HS-5 (cell line): ENCODE measurements at regions not wholly inside any gene's neighbourhood (a gene's known extent, or its start where the extent isn't known, plus 50 kb on each side); places are given as distances from the start of the nearest gene placed in this dataset.
"Not testable (repeated sequence)": the region's sequence is repeated elsewhere in the genome, so short reads cannot be mapped to it uniquely, and the experiment has no call there.

Source experiments
- DNase-seq: peaks from one replicate; pipeline ENCODE4 v3.0.0-alpha.2; 2012; ENCODE audit warnings: low read depth

DNA sequence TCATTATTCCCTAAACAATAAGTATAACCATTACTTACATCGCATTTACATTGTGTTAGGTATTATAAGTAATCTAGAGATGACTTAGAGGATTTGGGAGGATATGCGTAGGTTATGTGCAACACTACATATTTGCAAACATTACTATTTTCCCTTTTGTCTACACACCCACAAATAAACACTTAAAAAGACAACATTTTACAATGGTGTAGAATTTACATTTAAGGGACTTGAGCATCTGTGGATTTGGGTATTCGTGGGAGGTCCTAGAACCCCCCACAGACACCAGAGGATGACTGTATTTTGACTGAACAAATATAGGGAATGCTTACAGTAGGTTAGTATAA lies 220.2 kb upstream of the MYO3A start:
- no peak for DNase-seq

DNA sequence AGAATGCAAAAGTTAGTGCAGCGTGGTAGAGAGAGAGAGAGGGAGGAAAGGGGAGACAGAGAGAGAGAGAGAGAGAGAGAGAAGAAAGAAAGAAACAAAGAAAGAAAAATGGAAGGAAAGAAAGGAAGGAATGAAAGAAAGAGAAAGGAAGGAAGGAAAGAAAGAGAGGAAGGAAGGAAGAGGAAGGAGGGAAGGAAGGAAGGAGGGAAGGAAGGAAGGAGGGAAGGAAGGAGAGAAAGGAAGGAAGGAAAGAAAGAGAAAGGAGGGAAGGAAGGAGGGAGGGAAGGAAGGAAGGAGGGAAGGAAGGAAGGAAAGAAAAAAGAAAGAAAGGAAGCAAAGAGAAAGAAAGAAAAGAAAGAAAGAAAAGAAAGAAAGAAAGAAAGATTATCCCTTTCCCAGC lies 209.8 kb upstream of the MYO3A start:
- DNase-seq: no peak

DNA sequence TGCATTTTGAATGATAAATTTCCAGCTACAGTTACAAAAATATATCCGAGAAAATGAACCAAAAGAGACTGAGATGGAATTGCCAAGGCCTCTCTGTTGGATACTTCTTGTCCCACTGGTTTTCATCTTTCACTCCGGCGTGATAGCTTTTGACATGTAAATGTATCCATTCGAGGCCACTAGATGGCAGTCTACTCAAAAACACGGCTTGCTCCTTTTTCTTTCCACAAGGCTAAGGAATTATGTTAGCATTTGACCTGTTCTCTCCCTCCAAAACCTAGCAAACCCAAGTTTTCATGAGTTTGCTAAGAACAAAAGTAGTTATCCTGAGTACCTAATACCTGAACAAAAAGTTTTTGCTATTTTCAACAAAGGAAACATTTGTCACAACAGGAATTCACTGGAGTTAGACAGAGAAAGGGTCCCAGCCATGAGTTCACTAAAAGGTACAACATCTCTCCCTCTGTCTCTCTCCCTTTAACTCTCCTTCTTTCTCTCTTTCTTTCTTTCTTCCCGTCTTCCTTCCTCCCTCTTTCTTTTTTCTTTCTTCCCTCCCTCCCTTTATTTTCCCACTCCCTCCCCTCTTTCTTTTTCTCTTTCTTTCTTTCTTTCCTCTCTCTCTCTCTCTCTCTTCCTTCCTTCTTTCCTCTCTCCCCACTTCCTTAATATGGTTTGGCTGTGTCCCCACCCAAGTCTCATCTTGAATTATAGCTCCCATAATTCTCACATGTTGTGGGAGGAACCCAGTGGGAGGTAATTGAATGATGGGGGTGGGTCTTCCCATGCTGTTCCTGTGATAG lies 207.9 kb upstream of the MYO3A start:
- peak; percentile 35 for DNase-seq

DNA sequence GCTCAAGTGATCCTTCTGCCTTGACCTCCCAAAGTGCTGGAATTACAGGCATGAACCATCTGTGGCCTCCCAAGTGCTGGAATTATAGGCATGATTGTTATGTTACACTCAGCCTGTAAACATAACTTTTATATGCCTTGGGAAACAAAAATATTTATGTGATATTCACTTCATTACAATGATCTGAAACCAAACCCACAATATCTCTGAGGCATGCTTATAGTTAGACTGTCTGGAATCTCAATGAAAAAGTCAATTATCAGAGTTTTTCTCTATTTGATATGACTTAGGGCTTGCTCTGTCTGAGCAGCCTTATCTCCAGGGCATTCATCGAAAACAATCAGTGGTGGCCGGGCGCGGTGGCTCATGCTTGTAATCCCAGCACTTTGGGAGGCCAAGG lies 195.3 kb upstream of the MYO3A start:
- no peak for DNase-seq

DNA sequence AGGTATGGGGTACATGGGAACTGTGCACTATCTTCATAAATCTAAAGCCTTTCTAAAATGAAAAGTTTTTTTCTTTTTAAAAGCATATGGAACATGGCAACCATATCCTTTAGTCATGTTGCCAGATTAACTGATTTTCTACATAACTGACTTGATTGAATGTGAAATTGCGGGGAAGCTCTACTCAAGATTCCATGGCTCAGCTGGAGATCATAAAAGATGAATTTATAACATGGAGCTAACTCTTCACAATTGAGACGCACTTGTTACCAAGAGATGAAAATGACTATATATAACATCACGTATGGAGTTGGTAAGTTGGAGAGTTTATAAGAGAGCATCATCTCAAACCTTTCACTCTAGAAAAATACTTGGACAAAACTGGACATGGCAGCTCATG lies 190.2 kb upstream of the MYO3A start:
- no peak for DNase-seq

DNA sequence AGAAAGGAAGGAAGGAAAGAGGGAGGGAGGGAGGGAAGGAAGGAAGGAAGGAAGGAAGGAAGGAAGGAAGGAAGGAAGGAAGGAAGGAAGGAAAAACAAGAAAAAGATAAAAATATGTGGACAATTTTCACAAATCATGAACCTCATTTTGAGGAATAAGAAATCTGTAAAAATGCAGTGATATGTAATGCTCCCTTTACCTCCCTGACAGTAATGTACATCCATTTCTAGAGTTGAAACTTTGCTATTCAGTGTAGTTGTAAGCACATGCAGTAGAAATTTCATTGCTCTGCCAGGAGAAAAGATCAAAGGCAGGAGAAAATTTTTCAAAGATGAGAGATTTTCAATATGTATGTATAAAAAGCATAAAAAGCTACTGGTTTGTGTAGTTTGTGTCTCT lies 189.5 kb upstream of the MYO3A start:
- no peak for DNase-seq

DNA sequence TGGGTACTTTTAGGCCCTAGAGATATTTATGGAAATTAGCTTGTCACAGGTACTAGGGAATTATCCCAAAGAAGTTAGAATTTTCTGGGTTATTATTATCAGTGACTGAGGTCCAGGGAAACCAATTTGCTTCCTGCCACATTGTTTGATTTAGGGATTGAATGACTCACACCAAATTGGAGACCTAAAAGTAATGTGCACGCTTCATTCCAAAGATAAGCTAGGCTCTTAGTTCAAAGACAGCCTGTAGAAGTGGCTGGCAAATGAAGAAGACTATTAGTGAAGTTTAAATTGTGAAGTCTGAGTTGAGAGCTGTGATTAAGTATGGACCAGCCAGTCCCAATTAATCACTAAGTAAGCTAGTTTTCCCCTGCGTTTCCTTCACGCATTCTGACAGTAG lies 188.1 kb upstream of the MYO3A start:
- no peak for DNase-seq

DNA sequence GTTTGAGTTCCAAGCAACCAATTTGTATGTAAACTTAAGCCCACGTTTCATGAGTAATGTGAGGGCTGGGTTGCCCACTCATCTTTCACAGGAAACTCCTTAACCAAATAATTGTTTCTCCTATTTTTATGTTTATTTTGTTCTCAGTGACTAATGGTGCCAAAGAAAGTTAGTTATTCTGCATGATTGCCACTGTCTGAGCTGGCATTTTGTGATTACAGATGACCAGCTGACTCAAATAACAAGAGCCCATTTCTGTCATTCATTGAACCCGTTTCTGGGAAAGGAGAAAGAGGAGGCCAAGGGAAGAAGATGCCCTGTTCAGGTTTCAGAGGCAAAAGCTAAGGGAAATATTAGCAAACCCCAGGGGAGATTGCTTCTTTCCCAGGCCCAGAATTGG lies 186.9 kb upstream of the MYO3A start:
- peak; percentile 19 for DNase-seq

DNA sequence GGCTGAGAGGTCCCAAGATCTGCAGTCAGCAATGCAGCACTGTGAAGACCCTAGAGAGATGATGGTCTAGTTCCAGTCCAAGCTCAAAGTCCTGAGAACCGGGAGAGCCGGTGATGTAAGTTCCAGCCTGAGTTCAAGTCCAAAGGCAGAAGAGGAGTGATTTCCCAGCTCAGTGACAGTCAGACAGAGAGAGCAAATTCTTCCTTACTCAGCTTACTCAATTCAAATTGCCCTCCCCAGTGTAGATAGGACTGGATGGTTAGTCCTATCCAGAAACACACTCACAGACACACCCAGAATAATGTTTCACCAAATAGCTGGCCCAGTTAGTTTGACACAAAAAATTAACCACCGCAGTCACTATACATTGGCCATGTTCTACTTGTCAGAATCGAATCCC lies 185.5 kb upstream of the MYO3A start:
- DNase-seq: no peak

DNA sequence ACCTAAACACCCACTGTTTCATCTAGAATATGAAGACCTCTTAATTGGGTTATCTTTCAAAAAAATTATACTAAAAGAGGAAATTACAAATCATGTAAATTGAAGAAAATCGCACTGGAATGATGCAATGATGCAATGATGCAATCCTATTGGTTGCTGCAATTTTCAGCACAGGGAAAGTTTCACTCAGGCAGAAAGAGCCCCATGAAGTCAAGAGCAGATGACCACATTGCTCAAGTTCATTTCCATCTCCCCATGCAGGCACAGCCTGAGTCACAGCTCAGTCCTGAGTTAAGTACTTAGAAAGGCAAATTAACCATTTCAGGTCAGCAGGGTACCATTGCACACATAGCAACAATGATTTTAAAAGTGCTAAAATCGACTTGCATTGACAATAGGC lies 180.3 kb upstream of the MYO3A start:
- peak; percentile 54 for DNase-seq

DNA sequence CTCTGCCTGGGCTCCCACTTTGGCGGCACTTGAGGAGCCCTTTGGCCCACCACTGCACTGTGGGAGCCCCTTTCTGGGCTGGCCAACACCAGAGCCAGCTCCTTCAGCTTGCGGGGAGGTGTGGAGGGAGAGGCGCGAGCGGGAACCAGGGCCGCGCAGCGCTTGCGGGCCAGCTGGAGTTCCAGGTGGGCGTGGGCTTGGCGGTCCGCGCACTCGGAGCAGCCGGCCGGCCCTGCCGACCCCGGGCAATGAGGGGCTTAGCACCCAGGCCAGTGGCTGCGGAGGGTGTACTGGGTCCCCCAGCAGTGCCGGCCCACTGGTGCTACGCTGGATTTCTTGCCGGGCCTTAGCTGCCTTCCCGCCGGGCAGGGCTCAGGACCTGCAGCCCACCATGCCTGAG lies 178.2 kb upstream of the MYO3A start:
- DNase-seq: not testable (repeated sequence)

DNA sequence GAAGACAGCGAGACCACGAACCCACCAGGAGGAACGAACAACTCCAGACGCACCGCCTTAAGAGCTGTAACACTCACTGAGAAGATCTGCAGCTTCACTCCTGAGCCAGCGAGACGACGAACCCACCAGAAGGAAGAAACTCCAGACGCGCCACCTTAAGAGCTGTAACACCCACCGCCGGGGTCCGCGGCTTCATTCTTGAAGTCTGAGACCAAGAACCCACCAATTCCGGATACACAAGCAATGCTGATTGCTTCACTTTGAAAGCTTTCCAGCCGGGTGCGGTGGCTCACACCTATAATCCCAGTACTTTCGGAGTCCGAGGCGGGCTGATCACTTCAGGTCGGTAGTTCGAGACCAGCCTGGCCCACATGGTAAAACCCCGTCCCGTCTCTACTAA lies 177.2 kb upstream of the MYO3A start:
- no peak for DNase-seq

DNA sequence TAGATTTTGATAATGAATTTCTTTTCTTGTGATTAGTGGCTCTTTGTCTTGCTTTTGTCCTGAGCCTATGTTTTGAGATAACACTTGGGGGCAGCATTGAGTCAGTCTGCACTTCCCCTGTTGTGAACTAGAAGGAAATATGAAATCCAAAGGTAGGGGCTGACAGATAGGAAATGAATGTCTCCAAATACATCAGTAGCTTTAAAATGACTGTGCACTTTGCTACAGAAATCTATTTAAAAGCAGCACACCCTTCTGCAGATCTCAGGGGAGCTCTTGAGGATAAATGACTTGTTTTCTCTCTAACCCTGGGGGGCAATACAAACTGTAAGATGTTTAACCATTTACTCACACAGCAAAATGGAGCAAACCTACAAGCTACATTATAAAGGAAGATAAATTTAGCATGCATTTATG lies 176.0 kb upstream of the MYO3A start:
- DNase-seq: no peak

DNA sequence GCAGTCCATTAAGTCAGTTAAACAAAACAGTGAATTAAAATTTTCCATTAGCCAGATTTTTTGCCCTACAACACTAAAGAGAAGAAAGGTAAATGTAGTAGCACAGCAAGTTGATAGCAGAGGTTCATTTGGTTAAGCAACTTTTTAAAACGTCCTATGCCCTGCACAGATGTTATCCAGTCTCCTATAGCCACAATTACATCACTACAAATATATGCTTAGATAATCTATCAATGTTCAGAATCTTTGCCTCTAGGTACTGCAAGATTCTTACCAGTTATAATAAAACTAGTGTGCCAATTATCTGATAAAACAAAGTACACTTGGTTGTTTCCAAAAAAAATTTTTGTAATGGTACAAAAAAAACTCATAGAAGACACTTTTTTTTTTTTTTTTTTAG lies 175.5 kb upstream of the MYO3A start:
- DNase-seq: no peak

DNA sequence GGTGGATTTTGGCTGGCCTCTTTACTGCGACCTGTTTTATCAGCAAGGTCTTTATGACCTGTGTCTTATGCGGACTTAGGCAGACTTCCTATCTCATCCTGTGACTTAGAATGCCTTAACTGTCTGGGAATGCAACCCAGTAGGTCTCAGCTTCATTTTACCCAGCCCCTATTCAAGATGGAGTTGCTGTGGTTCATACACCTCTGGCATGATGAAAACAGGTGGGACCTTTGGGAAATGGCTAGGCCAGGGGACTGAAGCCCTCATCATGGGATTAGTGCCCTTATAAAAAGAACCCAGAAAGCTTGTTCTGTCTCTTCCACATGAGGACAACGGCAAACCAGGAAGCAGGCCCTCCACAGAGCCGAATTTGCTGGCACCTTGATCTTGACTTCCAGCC lies 172.1 kb upstream of the MYO3A start:
- no peak for DNase-seq

DNA sequence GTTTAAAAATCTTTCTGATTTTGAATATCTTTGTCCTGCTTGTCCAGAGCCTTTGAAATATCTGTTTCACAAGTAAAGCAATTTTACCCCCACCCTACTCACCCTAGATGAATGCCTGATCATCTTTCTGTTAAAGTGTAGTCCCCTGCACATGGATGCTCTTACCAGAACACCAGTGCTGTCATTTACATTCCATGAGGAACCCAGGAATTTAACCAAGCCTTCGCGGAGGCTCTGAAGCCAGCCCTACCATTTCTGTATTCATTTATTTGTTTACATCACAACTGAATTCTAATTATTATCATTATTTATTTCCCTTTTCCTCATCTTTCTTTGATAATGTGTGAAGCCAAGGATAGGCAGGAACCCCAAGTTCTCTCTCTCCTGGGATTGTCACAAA lies 167.8 kb upstream of the MYO3A start:
- no peak for DNase-seq

DNA sequence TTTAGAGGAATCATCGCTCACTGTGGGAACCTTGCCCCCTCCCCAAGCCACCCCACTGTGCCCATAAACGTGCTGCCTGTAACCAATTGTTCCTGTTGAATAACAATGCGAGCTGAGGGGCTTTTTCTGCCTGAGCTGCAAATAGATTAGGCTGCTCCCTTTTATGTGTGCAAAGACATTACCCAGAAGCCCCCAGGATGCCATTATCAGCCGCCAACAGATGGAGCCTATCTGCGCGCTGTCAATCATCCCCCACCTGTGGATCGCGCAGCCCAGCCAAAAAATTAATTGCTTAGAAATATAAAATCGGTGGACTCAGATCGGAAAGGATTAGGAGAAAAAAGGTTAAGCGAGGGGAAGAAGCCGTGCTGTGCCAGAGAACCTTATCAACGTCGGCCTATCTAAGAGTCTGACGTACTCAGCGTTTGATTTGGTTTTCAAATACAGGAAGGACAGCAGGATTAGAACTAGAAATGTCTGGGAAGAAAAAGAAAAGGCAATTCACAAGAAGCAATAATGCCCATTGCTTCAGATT lies 167.3 kb upstream of the MYO3A start:
- DNase-seq: no peak

DNA sequence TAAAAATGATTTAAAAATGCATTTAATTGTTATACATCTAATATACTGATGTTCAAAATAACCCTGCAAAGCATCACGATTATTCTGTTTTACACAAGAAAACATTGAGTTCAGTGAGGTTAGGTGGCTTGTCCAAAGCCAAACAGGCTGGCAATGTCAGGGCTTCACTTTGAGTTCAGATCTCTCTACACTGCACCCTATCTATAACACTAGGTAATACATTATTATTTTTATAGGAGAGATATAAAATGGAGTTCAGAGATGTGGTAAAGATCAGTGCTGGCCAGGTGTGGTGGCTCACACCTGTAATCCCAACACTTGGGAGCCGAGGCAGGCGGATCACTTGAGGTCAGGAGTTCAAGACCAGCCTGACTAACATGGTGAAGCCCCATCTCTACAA lies 165.9 kb upstream of the MYO3A start:
- DNase-seq: no peak

DNA sequence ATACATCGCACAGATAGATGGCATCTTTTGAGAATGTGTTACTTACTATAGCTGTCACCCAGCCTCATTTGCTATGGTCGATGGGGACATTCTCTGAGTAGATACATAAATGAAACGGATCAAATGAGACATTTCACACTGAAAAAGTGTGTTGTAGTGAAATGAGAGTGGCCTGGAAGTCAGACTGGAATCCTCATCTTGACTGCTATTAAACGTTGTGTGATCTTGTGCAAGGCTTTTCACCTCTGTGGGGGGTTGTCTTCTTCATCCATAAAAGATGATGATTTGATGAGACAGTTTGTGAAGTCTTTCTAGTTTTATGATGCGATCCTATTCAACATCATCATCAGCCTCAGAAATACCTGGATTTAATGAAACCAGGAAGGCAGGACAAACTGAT lies 155.4 kb upstream of the MYO3A start:
- DNase-seq: no peak

DNA sequence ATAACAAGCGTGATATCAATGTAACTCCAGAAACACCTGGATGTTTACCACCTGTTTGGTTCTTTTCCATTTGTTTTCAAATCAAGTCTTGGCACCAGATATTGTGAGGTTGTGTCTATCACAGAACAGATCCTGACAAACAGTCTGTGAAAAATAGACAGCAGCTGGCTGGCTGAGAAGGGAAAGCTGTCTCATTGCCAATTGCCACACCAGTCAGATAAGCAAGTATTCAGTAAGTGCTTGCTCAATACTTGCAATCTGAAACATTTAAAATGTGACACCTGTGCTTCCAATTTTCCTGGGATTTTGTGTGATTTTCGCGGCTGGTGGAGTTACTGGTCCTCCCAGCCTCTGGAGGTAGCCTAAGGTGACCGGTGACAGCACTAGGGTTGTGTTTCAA lies 147.9 kb upstream of the MYO3A start:
- DNase-seq: no peak

DNA sequence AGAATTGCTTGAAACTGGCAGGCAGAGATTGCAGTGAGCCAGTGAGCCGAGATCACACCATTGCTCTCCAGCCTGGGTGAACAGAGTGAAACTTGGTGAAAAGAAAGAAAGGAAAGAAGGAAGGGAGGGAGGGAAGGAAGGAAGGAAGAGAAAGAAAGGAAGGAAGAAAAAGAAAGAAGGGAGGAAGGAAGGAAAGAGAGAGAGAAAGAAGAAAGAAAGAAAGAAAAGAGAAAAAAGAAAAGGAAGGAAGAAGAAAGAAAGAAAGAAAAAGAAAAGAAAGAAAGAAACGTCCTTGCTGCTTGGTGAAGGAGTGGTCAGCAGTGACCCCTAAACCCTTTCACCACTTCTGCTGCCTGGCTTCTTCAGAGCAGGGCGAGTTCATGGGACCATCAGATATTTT lies 147.1 kb upstream of the MYO3A start:
- DNase-seq: no peak

DNA sequence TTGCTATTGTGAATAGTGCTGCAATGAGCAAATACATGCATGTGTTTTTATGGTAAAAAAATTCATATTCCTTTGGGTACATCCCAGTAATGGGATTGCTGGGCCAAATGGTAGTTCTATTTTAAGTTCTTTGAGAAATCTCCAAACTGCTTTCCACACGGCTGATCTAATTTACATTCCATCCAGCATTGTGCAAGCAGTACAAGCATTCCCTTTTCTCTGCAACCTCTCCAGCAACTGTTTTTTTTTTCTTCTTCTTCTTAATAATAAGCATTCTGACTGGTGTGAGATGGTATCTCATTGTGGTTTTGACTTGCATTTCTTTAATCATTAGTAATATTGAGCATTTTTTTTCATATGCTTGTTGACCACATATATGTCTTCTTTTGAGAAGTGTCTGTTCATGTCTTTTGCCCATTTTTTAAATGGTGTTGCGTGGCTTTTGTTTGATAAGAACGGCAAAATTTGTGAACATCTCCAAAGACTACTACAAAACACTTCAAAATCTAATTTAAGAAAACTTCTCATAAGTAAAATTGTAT lies 136.1 kb upstream of the MYO3A start:
- DNase-seq: no peak

DNA sequence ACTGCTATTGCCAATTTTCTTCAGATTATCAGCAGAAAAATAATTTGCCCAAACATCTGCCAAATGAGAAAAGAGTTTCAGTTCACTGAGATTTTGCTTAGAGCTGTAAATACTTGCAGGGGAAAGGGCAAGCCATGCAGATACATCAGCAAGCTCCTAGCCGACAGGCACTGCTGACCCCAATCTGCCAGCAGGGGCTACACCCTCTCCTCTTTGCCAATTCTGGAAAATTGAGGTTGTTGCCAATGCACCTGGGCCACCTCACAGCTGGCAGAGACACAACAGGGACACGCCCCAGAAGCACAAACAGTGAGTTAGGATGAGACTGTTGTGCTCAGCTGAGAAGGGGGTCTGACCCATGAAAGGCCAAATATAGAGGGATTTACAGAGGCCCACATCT lies 129.5 kb upstream of the MYO3A start:
- no peak for DNase-seq

DNA sequence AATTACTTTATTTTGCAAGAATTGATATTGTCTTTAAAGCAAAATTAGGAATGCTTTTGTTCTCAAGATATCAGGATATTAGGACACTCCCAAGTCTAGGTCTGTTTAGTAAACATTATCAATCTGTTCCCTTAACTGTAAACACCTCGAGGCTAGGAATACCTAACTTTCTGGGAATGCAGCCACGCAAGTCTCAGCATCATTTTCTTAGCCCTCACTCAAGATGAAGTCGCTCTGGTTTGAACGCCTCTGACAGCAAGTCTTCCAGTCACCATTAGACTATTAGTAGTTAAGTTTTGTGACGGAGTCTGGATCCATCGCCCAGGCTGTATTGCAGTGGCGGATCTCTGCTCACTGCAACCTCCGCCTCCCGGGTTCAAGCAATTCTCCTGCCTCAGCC lies 128.0 kb upstream of the MYO3A start:
- DNase-seq: no peak
